ENCODE measurements at regions not wholly inside any gene's neighbourhood (a gene's known extent, or its start where the extent isn't known, plus 50 kb on each side); places are given as distances from the start of the nearest gene placed in this dataset.
A peak's percentile ranks its signal among the peaks of the same experiment; 100 is the strongest.
"Not testable (repeated sequence)": the region's sequence is repeated elsewhere in the genome, so short reads cannot be mapped to it uniquely, and the experiment has no call there.

- no peak for TF ChIP-seq CTCF (conservative IDR thresholded peaks at IDR 0.05; ENCODE audit: low read depth, low read length)
- H3K27me3 ChIP-seq (replicated peaks; ENCODE audit: insufficient read depth, low read depth, low read length, poor library complexity) = peaks cover 4% of the 10 kb centered on the region
- no peaks in the 10 kb centered on the region for H3K36me3 ChIP-seq (ENCODE audit: insufficient read depth, low read length, poor library complexity, severe bottlenecking)
- BruUV-seq (replicated peaks) = no TSS peak
- no peaks in the 10 kb centered on the region for H3K4me1 ChIP-seq (ENCODE audit: insufficient read depth, low read length, poor library complexity, severe bottlenecking)
- no peak overlapping the region for H3K27ac ChIP-seq (ENCODE audit: low read depth, low read length, poor library complexity, severe bottlenecking)
- ChIA-PET CTCF (no interaction called here), POLR2A (ENCODE audit: low non-redundant PET) (no interaction called here)
- H3K4me3 ChIP-seq (ENCODE audit: low read depth, low read length, poor library complexity, severe bottlenecking) = no peak overlapping the region
- no peaks in the 10 kb centered on the region for H3K9me3 ChIP-seq (ENCODE audit: low read depth, low read length, poor library complexity, severe bottlenecking)
- DNase-seq (ENCODE audit: low spot score) = no peak
- intact Hi-C loops (cut with micrococcal nuclease; ENCODE audit: unreplicated experiment) = no loop called here
Measured at GRCh38 chr2:133879703-133880102, 311.4 kb upstream of the NCKAP5 start.

GRCh38 chr2:133882159-133882558 is 313.9 kb upstream of the NCKAP5 start:
- DNase-seq (ENCODE audit: low spot score); POLR2A ChIA-PET (ENCODE audit: low non-redundant PET); H3K4me3 ChIP-seq (ENCODE audit: low read depth, low read length, poor library complexity, severe bottlenecking); intact Hi-C loops (cut with micrococcal nuclease; ENCODE audit: unreplicated experiment); H3K4me1 ChIP-seq (ENCODE audit: insufficient read depth, low read length, poor library complexity, severe bottlenecking); CTCF ChIA-PET; H3K27ac ChIP-seq (ENCODE audit: low read depth, low read length, poor library complexity, severe bottlenecking); H3K36me3 ChIP-seq (ENCODE audit: insufficient read depth, low read length, poor library complexity, severe bottlenecking); H3K9me3 ChIP-seq (ENCODE audit: low read depth, low read length, poor library complexity, severe bottlenecking); H3K27me3 ChIP-seq (replicated peaks; ENCODE audit: insufficient read depth, low read depth, low read length, poor library complexity); BruUV-seq (replicated peaks): not testable (repeated sequence)

- ChIA-PET POLR2A (ENCODE audit: low non-redundant PET) (no interaction called here), CTCF (no interaction called here)
- Histone ChIP-seq H3K4me3 (ENCODE audit: low read depth, low read length, poor library complexity, severe bottlenecking) (no peak overlapping the region), H3K27me3 (replicated peaks; ENCODE audit: insufficient read depth, low read depth, low read length, poor library complexity) (no peaks in the 10 kb centered on the region), H3K4me1 (ENCODE audit: insufficient read depth, low read length, poor library complexity, severe bottlenecking) (no peaks in the 10 kb centered on the region), H3K27ac (ENCODE audit: low read depth, low read length, poor library complexity, severe bottlenecking) (no peak overlapping the region), H3K9me3 (ENCODE audit: low read depth, low read length, poor library complexity, severe bottlenecking) (no peaks in the 10 kb centered on the region), H3K36me3 (ENCODE audit: insufficient read depth, low read length, poor library complexity, severe bottlenecking) (no peaks in the 10 kb centered on the region)
- BruUV-seq (replicated peaks) = no TSS peak
- DNase-seq (ENCODE audit: low spot score) = peak; percentile 33
- TF ChIP-seq CTCF (conservative IDR thresholded peaks at IDR 0.05; ENCODE audit: low read depth, low read length) (peak; percentile 48), EZH2 (IDR thresholded peaks at IDR 0.05; ENCODE audit: borderline replicate concordance, low read depth, low read length, poor library complexity, severe bottlenecking) (no peak)
- intact Hi-C loops (cut with micrococcal nuclease; ENCODE audit: unreplicated experiment) = loop anchor here (5.0 kb wide), 2 partner anchors 232 to 322 kb away; no protein-coding TSS in a partner anchor
Measured at GRCh38 chr2:133884739-133885381, 316.6 kb upstream of the NCKAP5 start.

GRCh38 chr2:133885847-133886246 is 317.6 kb upstream of the NCKAP5 start:
- H3K4me3 ChIP-seq (ENCODE audit: low read depth, low read length, poor library complexity, severe bottlenecking) = no peak overlapping the region
- H3K9me3 ChIP-seq (ENCODE audit: low read depth, low read length, poor library complexity, severe bottlenecking) = no peaks in the 10 kb centered on the region
- ChIA-PET POLR2A (ENCODE audit: low non-redundant PET) (no interaction called here), CTCF (no interaction called here)
- H3K4me1 ChIP-seq (ENCODE audit: insufficient read depth, low read length, poor library complexity, severe bottlenecking) = no peaks in the 10 kb centered on the region
- intact Hi-C loops (cut with micrococcal nuclease; ENCODE audit: unreplicated experiment) = loop anchor here (2.0 to 5.0 kb wide), 4 partner anchors 231 to 527 kb away; no protein-coding TSS in a partner anchor
- H3K27ac ChIP-seq (ENCODE audit: low read depth, low read length, poor library complexity, severe bottlenecking) = no peak overlapping the region
- no peaks in the 10 kb centered on the region for H3K27me3 ChIP-seq (replicated peaks; ENCODE audit: insufficient read depth, low read depth, low read length, poor library complexity)
- no peaks in the 10 kb centered on the region for H3K36me3 ChIP-seq (ENCODE audit: insufficient read depth, low read length, poor library complexity, severe bottlenecking)
- no TSS peak for BruUV-seq (replicated peaks)
- no peak for DNase-seq (ENCODE audit: low spot score)
- TF ChIP-seq CTCF (conservative IDR thresholded peaks at IDR 0.05; ENCODE audit: low read depth, low read length) (no peak), EZH2 (IDR thresholded peaks at IDR 0.05; ENCODE audit: borderline replicate concordance, low read depth, low read length, poor library complexity, severe bottlenecking) (no peak)

Measured in A673 (cell line).